Upper lobe of left lung (tissue), 4 donors: ENCODE measurements at regions not wholly inside any gene's neighbourhood (a gene's known extent, or its start where the extent isn't known, plus 50 kb on each side); places are given as distances from the start of the nearest gene placed in this dataset.
"Not testable (repeated sequence)": the region's sequence is repeated elsewhere in the genome, so short reads cannot be mapped to it uniquely, and the experiment has no call there.

Experiments
- CTCF ChIP-seq, 6 experiments: fragments of 450-650 bp in 4 of 6; fragments of 200-600 bp in 2 of 6; sonication (generic) in 2 of 6; IDR thresholded peaks; one replicate each; pipeline ENCODE4 v1.5.1; 2016 to 2019; ENCODE audit warnings: antibody characterized with exemption in 6 of 6
- POLR2A ChIP-seq, 4 donors: fragments of 450-650 bp; IDR thresholded peaks; one replicate each; pipeline ENCODE4 v1.5.1; 2016 to 2017; ENCODE audit warnings: antibody characterized with exemption in 4 of 4, mild to moderate bottlenecking in 2 of 4

GRCh38 chr4:22621970-22622369 is 70.8 kb upstream of the GBA3 start:
- TF ChIP-seq CTCF, POLR2A (IDR thresholded peaks at IDR 0.05): not testable (repeated sequence)
